Uterus (tissue), 3 donors: ENCODE measurements at regions not wholly inside any gene's neighbourhood (a gene's known extent, or its start where the extent isn't known, plus 50 kb on each side); places are given as distances from the start of the nearest gene placed in this dataset.

ENCODE experiments used
- DNase-seq, 2 donors: peaks; one replicate each; pipeline ENCODE4 v3.0.0-alpha.2; 2019 to 2020
- H3K27ac ChIP-seq, 2 donors: fragments of 200-600 bp; sonication (generic); 1 replicate in 1 of 2; 2 replicates in 1 of 2; pipeline ENCODE4 v1.5.1; 2016 to 2018
- H3K27me3 ChIP-seq, 2 donors: fragments of 200-600 bp; sonication (generic); one replicate each; pipeline ENCODE4 v1.5.1; 2018 to 2019; ENCODE audit warnings: control low read depth in 1 of 2
- H3K36me3 ChIP-seq, 2 donors: fragments of 200-600 bp; sonication (generic); one replicate each; pipeline ENCODE4 v1.5.1; 2019; ENCODE audit warnings: control low read depth in 1 of 2
- H3K4me1 ChIP-seq, 2 donors: fragments of 200-600 bp; sonication (generic); one replicate each; pipeline ENCODE4 v1.5.1; 2018 to 2019; ENCODE audit warnings: control low read depth in 1 of 2
- H3K4me3 ChIP-seq, 2 donors: fragments of 200-600 bp; sonication (generic); 1 replicate in 1 of 2; 2 replicates in 1 of 2; pipeline ENCODE4 v1.5.1; 2018 to 2019; ENCODE audit warnings: mild to moderate bottlenecking in 1 of 2
- H3K9me3 ChIP-seq, 2 donors: fragments of 200-600 bp; sonication (generic); one replicate each; pipeline ENCODE4 v1.5.1; 2019; ENCODE audit warnings: control low read depth in 1 of 2
- CTCF ChIP-seq, 4 experiments: fragments of 200-600 bp in 2 of 4; fragments of 450-650 bp in 2 of 4; sonication (generic) in 2 of 4; IDR thresholded peaks; one replicate each; pipeline ENCODE4 v1.5.1; 2016 to 2019; ENCODE audit warnings: antibody characterized with exemption in 4 of 4, mild to moderate bottlenecking in 2 of 4, moderate library complexity in 1 of 4
- POLR2A ChIP-seq, 2 donors: fragments of 450-650 bp; IDR thresholded peaks; one replicate each; pipeline ENCODE4 v1.6.1; 2016; ENCODE audit warnings: antibody characterized with exemption in 2 of 2, mild to moderate bottlenecking in 1 of 2, moderate library complexity in 1 of 2
- intact Hi-C: fragments of 100-400 bp; cut with DNase I; formaldehyde crosslinking; loops from one replicate; pipeline ENCODE4 v1.15.1; 2023; ENCODE audit warnings: low total_unique reads
- donor health status: DM: yes; HTN: yes; CAD: no.

GRCh38 chr1:62917314-62917713 lies 133.4 kb downstream of the ATG4C start:
- no peak for TF ChIP-seq CTCF (IDR thresholded peaks at IDR 0.05)
- TF ChIP-seq POLR2A (IDR thresholded peaks at IDR 0.05), result no peak
- H3K36me3 ChIP-seq, result no peaks in the 10 kb centered on the region
- no peak for DNase-seq
- no peak overlapping the region for H3K27ac ChIP-seq
- H3K27me3 ChIP-seq, result no peaks in the 10 kb centered on the region
- no peaks in the 10 kb centered on the region for H3K9me3 ChIP-seq
- no peaks in the 10 kb centered on the region for H3K4me1 ChIP-seq
- intact Hi-C loops, result no loop called here
- no peak overlapping the region for H3K4me3 ChIP-seq

GRCh38 chr1:62917805-62918204 lies 133.9 kb downstream of the ATG4C start:
- DNase-seq, result no peak
- TF ChIP-seq CTCF (IDR thresholded peaks at IDR 0.05) (no peak), POLR2A (IDR thresholded peaks at IDR 0.05) (no peak)
- intact Hi-C loops, result no loop called here

GRCh38 chr1:62918700-62919099 lies 134.8 kb downstream of the ATG4C start:
- Histone ChIP-seq H3K36me3 (no peaks in the 10 kb centered on the region), H3K4me3 (no peak overlapping the region), H3K27ac (no peak overlapping the region), H3K9me3 (no peaks in the 10 kb centered on the region), H3K27me3 (no peaks in the 10 kb centered on the region), H3K4me1 (no peaks in the 10 kb centered on the region)
- TF ChIP-seq POLR2A (IDR thresholded peaks at IDR 0.05) (no peak), CTCF (IDR thresholded peaks at IDR 0.05) (no peak)
- intact Hi-C loops, result no loop called here
- DNase-seq, result no peak

More at GRCh38 chr1:62917805-62918204, 133.9 kb downstream of the ATG4C start:
- H3K27me3 ChIP-seq, result no peaks in the 10 kb centered on the region
- no peak overlapping the region for H3K4me3 ChIP-seq
- no peaks in the 10 kb centered on the region for H3K4me1 ChIP-seq
- no peaks in the 10 kb centered on the region for H3K36me3 ChIP-seq
- no peak overlapping the region for H3K27ac ChIP-seq
- no peaks in the 10 kb centered on the region for H3K9me3 ChIP-seq

- Histone ChIP-seq H3K9me3 (no peaks in the 10 kb centered on the region), H3K4me1 (no peaks in the 10 kb centered on the region), H3K27me3 (no peaks in the 10 kb centered on the region), H3K27ac (no peak overlapping the region), H3K36me3 (no peaks in the 10 kb centered on the region), H3K4me3 (no peak overlapping the region)
- intact Hi-C loops, result no loop called here
- TF ChIP-seq CTCF (IDR thresholded peaks at IDR 0.05), result no peak
- TF ChIP-seq POLR2A (IDR thresholded peaks at IDR 0.05), result no peak
- no peak for DNase-seq
Observed at GRCh38 chr1:62922006-62922405, 138.1 kb downstream of the ATG4C start.

GRCh38 chr1:62924983-62925790 lies 141.3 kb downstream of the ATG4C start:
- DNase-seq, result no peak
- no peaks in the 10 kb centered on the region for H3K9me3 ChIP-seq
- no peaks in the 10 kb centered on the region for H3K4me1 ChIP-seq
- H3K36me3 ChIP-seq, result no peaks in the 10 kb centered on the region
- TF ChIP-seq CTCF (IDR thresholded peaks at IDR 0.05) (no peak), POLR2A (IDR thresholded peaks at IDR 0.05) (no peak)
- no peak overlapping the region for H3K27ac ChIP-seq
- H3K27me3 ChIP-seq, result no peaks in the 10 kb centered on the region
- intact Hi-C loops, result no loop called here
- H3K4me3 ChIP-seq, result no peak overlapping the region
